ENCODE measurements at regions not wholly inside any gene's neighbourhood (a gene's known extent, or its start where the extent isn't known, plus 50 kb on each side); places are given as distances from the start of the nearest gene placed in this dataset.
A peak's percentile ranks its signal among the peaks of the same experiment; 100 is the strongest.

- DNase-seq (ENCODE audit: low read depth), result peak; percentile 0
These were observed 68.0 kb upstream of the PCDH15 start for GRCh38 chr10:54869022-54869421.

- DNase-seq (ENCODE audit: low read depth), result no peak
These were observed 65.6 kb upstream of the PCDH15 start for GRCh38 chr10:54866666-54867065.

GRCh38 chr10:54854843-54855242 is 53.8 kb upstream of the PCDH15 start:
- DNase-seq (ENCODE audit: low read depth), result no peak

- no peak for DNase-seq (ENCODE audit: low read depth)
These were observed 53.4 kb upstream of the PCDH15 start for GRCh38 chr10:54854389-54854788.

- no peak for DNase-seq (ENCODE audit: low read depth)
These were observed 52.9 kb upstream of the PCDH15 start for GRCh38 chr10:54853883-54854282.

Data from myocyte (in vitro differentiated cells).